HepG2 (cell line): ENCODE measurements at regions not wholly inside any gene's neighbourhood (a gene's known extent, or its start where the extent isn't known, plus 50 kb on each side); places are given as distances from the start of the nearest gene placed in this dataset.

Experiments used
- ATAC-seq: fragments of 200-7000 bp; cut with Tn5 transposase; 3 replicates; pipeline ENCODE4 v1.9.1; 2020; ENCODE audit warnings: mild to moderate bottlenecking, moderate library complexity
- BruUV-seq: library from RNA; stranded (reverse); fragments of 400-500 nt; replicated peaks from 2 replicates; lab custom pipeline; 2021; lab: Mats Ljungman, UMichigan
- CTCF ChIA-PET: fragments of 300-600 bp; formaldehyde crosslinking; extraction: SDS; loops from one replicate; lab custom pipeline; 2021; ENCODE audit warnings: low total read pairs, inconsistent platforms, low intra/inter-chr PET ratio; lab: Yijun Ruan, JAX
- POLR2A ChIA-PET: fragments of 350-600 bp; sonication (Branson Sonifier 250); formaldehyde crosslinking; loops from one replicate; lab custom pipeline; 2020; ENCODE audit warnings: antibody characterized with exemption, inconsistent platforms; lab: Yijun Ruan, JAX
- DNase-seq: peaks from one replicate; pipeline ENCODE4 v3.0.0-alpha.2; 2015; ENCODE audit warnings: low spot score
- FAIRE-seq: peaks from 3 replicates; lab custom pipeline; 2011; peaks lifted over from hg19 to GRCh38; lab: Jason Lieb, UNC
- H2AFZ ChIP-seq: one replicate; pipeline ENCODE4 v1.6.1; 2011; ENCODE audit warnings: low read length, inconsistent platforms
- H3K27ac ChIP-seq: fragments of 300-600 bp; 3 replicates; pipeline ENCODE4 v1.8.0; 2011; ENCODE audit warnings: mixed run types, mild to moderate bottlenecking, mixed read lengths, low read length, inconsistent platforms; ENCODE audit not compliant: insufficient read depth; ENCODE audit errors: extremely low read length
- H3K27me3 ChIP-seq, 2 experiments: fragments of 200-600 bp in 1 of 2; 2 replicates in 1 of 2; 3 replicates in 1 of 2; pipeline versions ENCODE4 v1.6.0 to v1.8.0; 2011; ENCODE audit warnings: low read length in 2 of 2, mild to moderate bottlenecking in 2 of 2, moderate library complexity in 2 of 2, inconsistent platforms in 1 of 2; ENCODE audit not compliant: insufficient read depth in 2 of 2, control insufficient read depth in 1 of 2
- H3K36me3 ChIP-seq, 2 experiments: fragments of 200-600 bp in 1 of 2; replicated peaks in 1 of 2; 2 replicates in 1 of 2; 3 replicates in 1 of 2; pipeline versions ENCODE4 v1.5.1 to v1.8.0; 2011; ENCODE audit warnings: low read length in 2 of 2, inconsistent platforms in 1 of 2; ENCODE audit not compliant: insufficient read depth in 2 of 2, control insufficient read depth in 1 of 2
- H3K4me1 ChIP-seq: 2 replicates; pipeline ENCODE4 v1.5.1; 2012; ENCODE audit warnings: low read length, inconsistent platforms; ENCODE audit not compliant: insufficient read depth
- H3K4me2 ChIP-seq: 2 replicates; pipeline ENCODE4 v1.6.0; 2011; ENCODE audit warnings: low read depth, low read length, inconsistent platforms
- H3K4me3 ChIP-seq, 3 experiments: fragments of 200-600 bp in 1 of 3; sonication (generic), shearing (Covaris generic) in 1 of 3; replicated peaks in 1 of 3; 2 replicates each; pipeline ENCODE4 v1.5.1; 2011 to 2016; ENCODE audit warnings: low read length in 3 of 3, inconsistent platforms in 2 of 3, low read depth in 2 of 3, mild to moderate bottlenecking in 2 of 3, control low read depth in 1 of 3, mixed read lengths in 1 of 3; ENCODE audit not compliant: insufficient read depth in 1 of 3
- H3K79me2 ChIP-seq: one replicate; pipeline ENCODE4 v1.6.1; 2011; ENCODE audit warnings: low read length, inconsistent platforms; ENCODE audit not compliant: insufficient read depth
- H3K9ac ChIP-seq: 2 replicates; pipeline ENCODE4 v1.6.0; 2011; ENCODE audit warnings: mild to moderate bottlenecking, low read depth, low read length, inconsistent platforms; ENCODE audit not compliant: insufficient read depth
- H3K9me3 ChIP-seq: 2 replicates; pipeline ENCODE4 v1.5.1; 2012; ENCODE audit warnings: mild to moderate bottlenecking, low read length
- H4K20me1 ChIP-seq: 2 replicates; pipeline ENCODE4 v1.6.0; 2011; ENCODE audit warnings: inconsistent platforms, mild to moderate bottlenecking, low read length, moderate library complexity; ENCODE audit not compliant: insufficient read depth
- BCL3 ChIP-seq: sonication (generic); formaldehyde crosslinking; IDR thresholded peaks from 2 replicates; pipeline ENCODE4 v1.5.1; 2020; ENCODE audit warnings: mild to moderate bottlenecking, missing genetic modification reagents, moderate library complexity
- CBX5 ChIP-seq: sonication (generic); formaldehyde crosslinking; IDR thresholded peaks from 2 replicates; pipeline ENCODE4 v1.4.0; 2020; ENCODE audit warnings: missing genetic modification reagents, borderline replicate concordance
- MTA3 ChIP-seq: sonication (generic); formaldehyde crosslinking; IDR thresholded peaks from 2 replicates; pipeline ENCODE4 v1.4.0; 2020; ENCODE audit warnings: missing genetic modification reagents
- PTBP1 ChIP-seq: fragments of 200-400 bp; formaldehyde crosslinking; IDR thresholded peaks from 2 replicates; pipeline ENCODE4 v1.6.1; 2018; ENCODE audit warnings: low read length, low read depth; ENCODE audit not compliant: poor library complexity, severe bottlenecking
- SMARCC2 ChIP-seq: fragments of 450-650 bp; IDR thresholded peaks from 2 replicates; pipeline ENCODE4 v1.6.1; 2017; ENCODE audit warnings: antibody characterized with exemption, mild to moderate bottlenecking
- ZMYM2 ChIP-seq: sonication (generic); formaldehyde crosslinking; IDR thresholded peaks from 2 replicates; pipeline ENCODE4 v1.8.0; 2022; ENCODE audit warnings: mild to moderate bottlenecking, missing genetic modification reagents
- ZNF577 ChIP-seq: sonication (generic); formaldehyde crosslinking; IDR thresholded peaks from 2 replicates; pipeline ENCODE4 v1.4.0; 2020; ENCODE audit warnings: mild to moderate bottlenecking, low read depth, missing genetic modification reagents, borderline replicate concordance
- WGBS: methylation state at CpG from one replicate; pipeline ENCODE4 v1.1.6; 2017; ENCODE audit warnings: low lambda C conversion rate; 5-methylcytosine and 5-hydroxymethylcytosine counted together
- in situ Hi-C: cut with HindIII; loops from 2 replicates; pipeline ENCODE4 v1.10.0; 2017; ENCODE audit warnings: low pct_unique_long_range_greater_than_20kb; ENCODE audit not compliant: extremely low pct_ligation_motif_present
- intact Hi-C: fragments of 100-400 bp; cut with micrococcal nuclease; formaldehyde crosslinking; loops from one replicate; pipeline ENCODE4 v1.10.0; 2022; ENCODE audit not compliant: unreplicated experiment

- TF ChIP-seq BCL3 (CRISPR knock-in tag) (no peak), PTBP1 (no peak)
- TF ChIP-seq, all 625 proteins: peak for 0
Measured at GRCh38 chr4:170336238-170336775, 246.6 kb upstream of the AADAT start (continued).

DNA sequence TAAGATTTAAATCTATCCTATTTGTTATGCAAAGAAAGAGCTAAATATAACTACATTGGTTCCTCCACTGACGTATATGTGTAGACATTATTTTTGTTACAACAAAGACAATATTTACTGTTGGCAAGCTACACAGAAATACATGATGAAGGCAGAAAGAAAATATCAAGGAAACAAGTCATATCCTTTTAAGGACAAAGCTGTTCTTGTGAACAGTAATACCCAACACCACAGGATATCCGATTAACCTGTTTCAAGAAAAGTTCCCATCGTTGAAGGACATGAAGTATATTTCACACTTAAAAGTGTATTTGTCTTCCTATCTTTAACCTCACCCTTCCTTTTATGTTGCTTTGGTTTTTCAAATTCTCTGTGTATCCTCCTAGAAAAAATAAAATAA, 235.8 kb upstream of the AADAT start:
- no peaks in the 10 kb centered on the region for H3K27me3 ChIP-seq
- CTCF ChIA-PET: no interaction called here

GRCh38 chr4:170323623-170324022, 233.9 kb upstream of the AADAT start:
- Histone ChIP-seq H3K79me2 (no peaks in the 10 kb centered on the region), H3K27me3 (no peaks in the 10 kb centered on the region), H3K27ac (no peak overlapping the region), H4K20me1 (no peaks in the 10 kb centered on the region), H3K4me3 (no peak overlapping the region), H3K4me1 (no peaks in the 10 kb centered on the region), H3K36me3 (no peaks in the 10 kb centered on the region), H3K4me2 (no peak overlapping the region), H3K9me3 (peaks cover 4% of the 10 kb centered on the region; the same call in 1 of the 2 replicates), H3K9ac (no peak overlapping the region), H2AFZ (no peak overlapping the region)
- in situ Hi-C loops: no loop called here
- no peak for FAIRE-seq
- POLR2A ChIA-PET: no interaction called here
- intact Hi-C loops: no loop called here
- DNase-seq: no peak
- TF ChIP-seq SMARCC2: no peak
- no peak for TF ChIP-seq CBX5 (CRISPR knock-in tag)
- TF ChIP-seq ZNF577 (CRISPR knock-in tag): no peak
- TF ChIP-seq MTA3: no peak
- WGBS: 0% methylated on average over 2 of the region's 2 CpGs
- no TSS peak for BruUV-seq
- no peak for ATAC-seq
- CTCF ChIA-PET: no interaction called here

More for the DNA sequence above, 235.8 kb upstream of the AADAT start:
- BruUV-seq: no TSS peak
- Histone ChIP-seq H3K9ac (no peak overlapping the region), H3K4me1 (no peaks in the 10 kb centered on the region), H3K79me2 (no peaks in the 10 kb centered on the region), H3K27ac (no peak overlapping the region), H2AFZ (no peak overlapping the region), H3K9me3 (peaks cover 4% of the 10 kb centered on the region; the same call in 1 of the 2 replicates), H3K4me3 (no peak overlapping the region), H3K36me3 (no peaks in the 10 kb centered on the region), H4K20me1 (no peaks in the 10 kb centered on the region), H3K4me2 (no peak overlapping the region)
- DNase-seq: no peak
- 36% methylated on average over 3 of the region's 3 CpGs for WGBS
- TF ChIP-seq ZMYM2 (CRISPR knock-in tag): no peak
- in situ Hi-C loops (no loop called here), intact Hi-C loops (no loop called here)
- no peak for ATAC-seq
- POLR2A ChIA-PET: no interaction called here
- no peak for FAIRE-seq
